GM04504 (cell line): ENCODE measurements at regions not wholly inside any gene's neighbourhood (a gene's known extent, or its start where the extent isn't known, plus 50 kb on each side); places are given as distances from the start of the nearest gene placed in this dataset.
"Not testable (repeated sequence)": the region's sequence is repeated elsewhere in the genome, so short reads cannot be mapped to it uniquely, and the experiment has no call there.

ENCODE experiments used
- DNase-seq: peaks from one replicate; pipeline ENCODE4 v3.0.0-alpha.2; 2012; ENCODE audit warnings: low read depth

GRCh38 chr1:95615421-95615820, 381.4 kb downstream of the RWDD3 start:
- DNase-seq = no peak

DNA sequence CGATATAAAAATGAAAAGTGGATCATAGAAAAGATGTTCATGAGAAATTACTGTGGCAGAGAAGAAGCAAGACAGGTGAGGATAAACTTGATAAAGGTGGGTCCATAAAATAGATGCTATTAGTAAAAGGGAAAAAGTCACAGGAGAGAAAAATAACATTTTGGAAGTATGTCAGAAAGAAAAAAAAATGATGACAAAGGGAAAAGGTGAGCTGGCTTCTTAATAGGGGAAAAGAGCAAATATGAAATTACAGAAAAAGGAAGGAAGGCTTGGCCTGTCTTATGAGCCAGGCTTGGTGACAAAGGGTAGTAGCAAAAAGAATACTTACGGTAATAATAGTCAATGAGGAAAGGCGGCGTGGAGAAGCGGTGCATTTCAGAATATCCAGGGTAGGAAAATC, 386.1 kb downstream of the RWDD3 start:
- DNase-seq = no peak

DNA sequence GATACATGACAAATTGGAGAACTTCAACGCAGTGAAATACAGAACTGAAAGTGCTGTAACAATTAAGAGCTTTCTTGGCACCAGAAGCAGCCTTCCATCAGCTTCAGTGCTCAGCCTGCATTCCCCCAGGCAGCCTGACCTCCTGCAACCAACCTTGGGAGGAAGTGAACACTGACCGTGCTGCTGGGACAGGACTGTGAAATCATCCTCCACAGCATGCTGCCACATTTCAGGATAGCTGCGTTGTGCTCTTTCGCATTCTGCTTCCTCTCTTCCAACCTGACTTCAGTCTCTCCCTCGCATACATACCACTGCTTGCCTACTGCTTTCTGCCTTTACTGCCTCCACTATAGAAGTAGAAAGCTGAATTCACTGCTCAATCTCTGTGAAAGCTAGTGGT, 388.6 kb downstream of the RWDD3 start:
- no peak for DNase-seq

- DNase-seq = no peak
Measured at GRCh38 chr1:95625224-95625623, 391.2 kb downstream of the RWDD3 start.

- DNase-seq = no peak
Measured at GRCh38 chr1:95627244-95627643, 393.2 kb downstream of the RWDD3 start.

DNA sequence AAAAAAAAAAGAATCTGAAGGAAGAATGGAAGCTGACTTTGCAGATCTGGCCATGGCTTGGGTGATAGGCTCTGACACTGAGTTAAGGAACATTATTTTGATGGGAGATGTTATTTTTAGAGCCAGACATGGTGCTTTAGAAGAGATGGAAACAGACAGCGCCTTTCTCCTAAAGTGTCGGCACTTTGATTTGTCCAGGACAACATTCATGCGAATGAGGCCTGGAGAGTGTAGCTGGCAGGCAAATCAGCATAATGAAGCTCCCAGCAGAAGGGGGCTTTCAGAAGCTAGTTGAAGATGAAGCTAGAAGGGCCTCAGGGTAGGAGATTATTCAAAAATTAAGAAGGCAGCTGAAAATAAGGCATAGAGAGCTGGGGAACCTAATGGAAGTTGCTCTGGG, 397.7 kb downstream of the RWDD3 start:
- no peak for DNase-seq

- no peak for DNase-seq
Measured at GRCh38 chr1:95635811-95636210, 401.8 kb downstream of the RWDD3 start.

DNA sequence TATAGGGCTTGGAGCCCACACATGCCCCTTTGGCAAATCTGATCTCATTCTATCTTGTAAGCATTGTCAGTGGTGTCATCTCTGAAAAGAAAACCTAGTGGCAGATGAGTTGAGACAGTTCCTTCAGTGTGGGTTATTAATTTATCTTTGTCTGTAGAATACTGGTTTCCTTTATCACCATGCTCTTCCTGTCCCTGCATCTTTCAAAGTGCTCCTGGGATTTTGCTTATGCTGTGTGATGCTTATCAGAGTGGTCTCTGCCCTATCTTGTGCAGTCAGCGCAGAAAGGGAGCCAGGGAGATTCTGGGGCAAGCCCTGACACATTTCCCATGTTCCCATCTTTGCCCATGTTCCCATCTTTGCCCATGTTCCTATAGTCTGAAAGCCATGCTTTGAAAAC, 402.9 kb downstream of the RWDD3 start:
- DNase-seq = no peak

DNA sequence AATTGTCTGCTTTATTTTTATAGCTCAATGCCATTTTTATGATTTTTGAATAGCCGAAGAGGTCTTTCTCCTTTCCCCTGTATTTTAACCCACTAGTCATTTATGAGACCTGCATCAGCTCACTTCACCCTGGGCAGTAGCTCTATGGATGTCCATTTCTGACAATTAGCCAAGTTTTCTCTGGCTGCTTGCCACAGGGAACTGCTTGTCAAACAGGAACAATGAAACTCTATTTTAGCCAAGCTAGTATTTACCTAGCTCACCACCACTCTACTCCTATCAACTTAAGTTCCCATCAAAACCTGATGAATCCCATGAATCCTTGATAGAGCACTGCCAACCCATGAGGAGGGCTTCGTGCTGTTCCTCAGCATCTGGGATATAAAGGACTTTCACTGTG, 406.7 kb downstream of the RWDD3 start:
- DNase-seq = no peak

- DNase-seq = no peak
Measured at GRCh38 chr1:95641386-95641785, 407.4 kb downstream of the RWDD3 start.

- DNase-seq = no peak
Measured at GRCh38 chr1:95642035-95642434, 408.0 kb downstream of the RWDD3 start.

DNA sequence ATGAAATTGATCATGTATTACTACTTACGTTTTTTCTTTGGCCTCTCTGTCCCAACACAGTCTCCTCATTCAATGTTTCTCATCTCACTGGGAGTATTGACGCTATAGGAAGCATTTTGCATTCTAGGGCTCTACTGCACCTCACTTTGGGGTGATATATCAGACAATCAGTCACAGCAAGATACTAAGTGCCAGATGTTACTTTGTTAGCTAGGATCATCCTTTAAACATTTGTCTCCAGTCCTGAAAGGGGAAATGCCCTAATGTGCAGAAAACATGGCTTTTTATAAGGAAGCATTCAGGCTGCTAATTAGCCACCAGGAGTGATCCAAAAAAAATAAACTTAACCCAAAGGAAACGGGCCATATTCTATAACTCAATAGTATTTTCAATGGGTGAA, 409.1 kb downstream of the RWDD3 start:
- DNase-seq = no peak

DNA sequence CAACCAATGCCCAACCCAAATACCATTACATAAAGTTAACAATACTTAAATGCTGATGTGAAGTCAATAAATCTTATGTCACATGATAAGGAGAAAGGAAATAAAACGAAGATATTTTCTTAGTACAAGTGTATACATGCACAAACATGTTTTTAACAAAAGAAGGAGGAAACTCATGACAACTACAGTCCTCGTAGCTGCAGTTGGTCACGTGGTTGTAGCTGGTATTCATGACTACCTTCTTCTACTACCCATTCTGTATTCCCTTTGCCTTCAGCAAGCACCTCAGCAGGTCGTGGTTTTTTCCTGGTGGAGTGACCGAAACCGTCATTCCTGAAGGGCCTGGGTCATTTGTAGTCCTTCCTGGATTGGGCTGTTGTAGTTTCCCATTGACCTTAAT, 411.1 kb downstream of the RWDD3 start:
- DNase-seq = not testable (repeated sequence)

GRCh38 chr1:95650631-95651030, 416.6 kb downstream of the RWDD3 start:
- DNase-seq = no peak

- no peak for DNase-seq
Measured at GRCh38 chr1:95652423-95652965, 418.5 kb downstream of the RWDD3 start.

- no peak for DNase-seq
Measured at GRCh38 chr1:95653618-95654017, 419.6 kb downstream of the RWDD3 start.

DNA sequence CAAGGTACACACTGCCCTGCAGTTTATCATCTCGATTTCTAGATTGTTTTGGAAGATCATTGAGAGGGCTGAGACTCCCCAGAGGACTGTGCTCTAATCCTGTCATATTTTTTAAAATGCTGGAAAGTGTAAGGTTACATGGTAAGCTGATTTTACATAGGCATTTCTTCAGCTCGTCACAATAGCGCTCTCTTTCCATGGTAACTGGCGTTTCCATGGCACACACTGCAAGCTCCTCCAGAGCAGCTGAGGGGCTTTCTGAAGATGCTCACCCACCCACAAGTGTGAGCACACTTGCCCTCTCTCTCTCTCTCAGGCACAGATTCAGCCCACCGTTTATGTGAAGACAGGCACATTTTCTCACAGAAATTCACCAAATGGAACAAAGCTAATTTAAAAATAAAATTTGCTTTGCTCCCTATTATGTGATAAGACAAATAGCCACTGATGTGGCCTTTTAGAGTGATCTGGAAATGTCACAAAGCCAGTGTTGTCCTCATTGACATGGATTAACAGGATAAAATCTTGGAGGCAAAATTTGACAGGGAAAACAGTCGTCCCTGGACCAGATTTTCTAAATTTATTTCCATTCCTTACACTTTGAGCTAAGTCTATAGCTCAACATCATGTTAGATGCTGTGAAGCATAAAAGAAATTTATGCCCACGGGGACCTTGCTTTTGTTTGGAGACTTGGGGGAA, 421.5 kb downstream of the RWDD3 start:
- DNase-seq = no peak

GRCh38 chr1:95657248-95657647, 423.2 kb downstream of the RWDD3 start:
- DNase-seq = no peak

DNA sequence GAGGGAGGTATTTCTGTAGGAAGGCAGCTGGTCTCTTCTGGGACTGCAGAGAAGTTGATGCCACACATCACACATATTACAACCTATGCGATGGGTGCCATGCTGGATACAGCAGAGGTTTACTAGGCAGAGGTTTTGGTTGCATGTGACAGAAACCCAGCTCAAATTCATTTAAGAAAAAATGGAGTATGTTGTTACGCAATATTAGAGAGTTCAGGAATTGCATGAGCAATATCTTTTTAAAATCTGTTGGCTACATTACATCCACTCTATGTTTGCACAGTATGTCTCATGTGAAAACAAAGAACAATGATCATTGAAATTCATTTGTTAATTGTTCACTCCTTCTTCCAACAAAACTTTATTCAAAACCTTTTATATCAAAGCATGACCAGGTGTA, 425.2 kb downstream of the RWDD3 start:
- no peak for DNase-seq

GRCh38 chr1:95659588-95659987, 425.6 kb downstream of the RWDD3 start:
- DNase-seq = no peak

GRCh38 chr1:95660736-95661135, 426.7 kb downstream of the RWDD3 start:
- no peak for DNase-seq

GRCh38 chr1:95663530-95663929, 429.5 kb downstream of the RWDD3 start:
- DNase-seq = not testable (repeated sequence)

- no peak for DNase-seq
Measured at GRCh38 chr1:95668165-95668564, 434.2 kb downstream of the RWDD3 start.

DNA sequence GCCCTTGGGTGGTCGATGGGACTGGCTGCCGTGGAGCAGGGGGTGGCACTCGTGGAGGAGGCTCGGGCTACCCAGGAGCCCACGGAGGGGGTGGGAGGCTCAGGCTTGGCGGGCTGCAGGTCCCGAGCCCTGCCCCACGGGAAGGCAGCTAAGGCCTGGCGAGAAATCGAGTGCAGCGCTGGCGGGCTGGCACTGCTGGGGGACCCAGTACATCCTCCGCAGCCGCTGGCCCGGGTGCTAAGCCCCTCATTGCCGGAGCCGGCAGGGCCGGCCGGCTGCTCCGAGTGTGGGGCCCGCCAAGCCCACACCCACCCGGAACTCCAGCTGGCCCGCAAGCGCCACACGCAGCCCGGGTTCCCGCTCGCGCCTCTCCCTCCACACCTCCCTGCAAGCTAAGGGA, 435.6 kb downstream of the RWDD3 start:
- not testable (repeated sequence) for DNase-seq
